ENCODE measurements at regions not wholly inside any gene's neighbourhood (a gene's known extent, or its start where the extent isn't known, plus 50 kb on each side); places are given as distances from the start of the nearest gene placed in this dataset.

- no peak for TF ChIP-seq CTCF (conservative IDR thresholded peaks at IDR 0.05; ENCODE audit: low read depth)
- ChIA-PET POLR2A (ENCODE audit: low non-redundant PET) (no interaction called here), CTCF (no interaction called here)
- no peak for DNase-seq (ENCODE audit: low spot score)
- H3K27ac ChIP-seq: no peak overlapping the region
These were observed 190.6 kb upstream of the AKR1E2 start for GRCh38 chr10:4635388-4635787.

GRCh38 chr10:4633776-4634175 is 192.2 kb upstream of the AKR1E2 start:
- no peak overlapping the region for H3K27ac ChIP-seq
- no peak for TF ChIP-seq CTCF (conservative IDR thresholded peaks at IDR 0.05; ENCODE audit: low read depth)
- CTCF ChIA-PET: no interaction called here
- POLR2A ChIA-PET (ENCODE audit: low non-redundant PET): no interaction called here
- DNase-seq (ENCODE audit: low spot score): no peak

GRCh38 chr10:4633186-4633585 is 192.8 kb upstream of the AKR1E2 start:
- TF ChIP-seq CTCF (conservative IDR thresholded peaks at IDR 0.05; ENCODE audit: low read depth): no peak
- no peak for DNase-seq (ENCODE audit: low spot score)
- ChIA-PET POLR2A (ENCODE audit: low non-redundant PET) (no interaction called here), CTCF (no interaction called here)
- H3K27ac ChIP-seq: no peak overlapping the region

- ChIA-PET CTCF (no interaction called here), POLR2A (ENCODE audit: low non-redundant PET) (no interaction called here)
- DNase-seq (ENCODE audit: low spot score): no peak
- TF ChIP-seq CTCF (conservative IDR thresholded peaks at IDR 0.05; ENCODE audit: low read depth): no peak
- H3K27ac ChIP-seq: no peak overlapping the region
These were observed 193.2 kb upstream of the AKR1E2 start for GRCh38 chr10:4632757-4633156.

GRCh38 chr10:4626919-4627318 is 199.1 kb upstream of the AKR1E2 start:
- TF ChIP-seq CTCF (conservative IDR thresholded peaks at IDR 0.05; ENCODE audit: low read depth): no peak
- ChIA-PET CTCF (interaction anchor here (0.8 kb wide), 1 partner anchor 1801 kb away, joined by 3 read pairs; no protein-coding TSS in a partner anchor), POLR2A (ENCODE audit: low non-redundant PET) (no interaction called here)

GRCh38 chr10:4623757-4624420 is 202.1 kb upstream of the AKR1E2 start:
- CTCF ChIA-PET: no interaction called here
- TF ChIP-seq CTCF (conservative IDR thresholded peaks at IDR 0.05; ENCODE audit: low read depth): no peak
- no peak overlapping the region for H3K27ac ChIP-seq
- DNase-seq (ENCODE audit: low spot score): peak; percentile 4
- POLR2A ChIA-PET (ENCODE audit: low non-redundant PET): no interaction called here

More at GRCh38 chr10:4626919-4627318, 199.1 kb upstream of the AKR1E2 start:
- DNase-seq (ENCODE audit: low spot score): no peak
- H3K27ac ChIP-seq: no peak overlapping the region

Measured in RWPE1 (cell line).